NCI-H1417 treated with DMSO at 0.1 percent for 48 hours (cell line): ENCODE measurements at regions not wholly inside any gene's neighbourhood (a gene's known extent, or its start where the extent isn't known, plus 50 kb on each side); places are given as distances from the start of the nearest gene placed in this dataset.

Experiments used
- DNase-seq: peaks from one replicate; lab custom pipeline; 2025; lab: John Stamatoyannopoulos, UW

GRCh38 chr11:130804306-130805076 lies 111.8 kb downstream of the SNX19 start:
- no peak for DNase-seq

GRCh38 chr11:130806746-130807145 lies 109.5 kb downstream of the SNX19 start:
- DNase-seq, result no peak

- DNase-seq, result no peak
Measured at GRCh38 chr11:130808541-130808940, 107.7 kb downstream of the SNX19 start.

- DNase-seq, result no peak
Measured at GRCh38 chr11:130813196-130813595, 103.1 kb downstream of the SNX19 start.

- DNase-seq, result no peak
Measured at GRCh38 chr11:130813638-130814037, 102.6 kb downstream of the SNX19 start.

- DNase-seq, result no peak
Measured at GRCh38 chr11:130814440-130815096, 101.7 kb downstream of the SNX19 start.

GRCh38 chr11:130815097-130815802 lies 101.0 kb downstream of the SNX19 start:
- no peak for DNase-seq

- no peak for DNase-seq
Measured at GRCh38 chr11:130815956-130816355, 100.3 kb downstream of the SNX19 start.

GRCh38 chr11:130816546-130817329 lies 99.5 kb downstream of the SNX19 start:
- no peak for DNase-seq

GRCh38 chr11:130817330-130817944 lies 98.8 kb downstream of the SNX19 start:
- no peak for DNase-seq

- no peak for DNase-seq
Measured at GRCh38 chr11:130819625-130820024, 96.7 kb downstream of the SNX19 start.
